Natural killer cell (primary cell): ENCODE measurements at regions not wholly inside any gene's neighbourhood (a gene's known extent, or its start where the extent isn't known, plus 50 kb on each side); places are given as distances from the start of the nearest gene placed in this dataset.

Experiments used
- ATAC-seq, 3 donors: fragments of 150-1000 bp in 2 of 3; fragments of 200-7000 bp in 1 of 3; cut with Tn5 transposase; 1 replicate in 1 of 3; 2 replicates in 2 of 3; pipeline ENCODE4 v1.10.0; 2021; ENCODE audit warnings: mild to moderate bottlenecking in 2 of 3, moderate library complexity in 2 of 3
- DNase-seq, 2 donors: peaks; one replicate each; pipeline versions ENCODE4 v3.0.0 to v3.0.0-alpha.2; 2013 to 2021; ENCODE audit warnings: mixed read lengths in 1 of 2
- H3K27ac ChIP-seq: one replicate; pipeline ENCODE4 v1.5.1; 2013; ENCODE audit warnings: mild to moderate bottlenecking, low read length
- H3K27me3 ChIP-seq: one replicate; pipeline ENCODE4 v1.6.1; 2013; ENCODE audit warnings: low read length; ENCODE audit not compliant: control insufficient read depth, insufficient read depth
- H3K36me3 ChIP-seq: one replicate; pipeline ENCODE4 v1.6.1; 2013; ENCODE audit warnings: low read length; ENCODE audit not compliant: control insufficient read depth, insufficient read depth
- H3K4me1 ChIP-seq: one replicate; pipeline ENCODE4 v1.6.1; 2013; ENCODE audit warnings: low read length; ENCODE audit not compliant: control insufficient read depth, insufficient read depth
- H3K4me3 ChIP-seq: one replicate; pipeline ENCODE4 v1.5.1; 2013; ENCODE audit warnings: low read length
- H3K9me3 ChIP-seq: one replicate; pipeline ENCODE4 v1.6.1; 2013; ENCODE audit warnings: low read length; ENCODE audit not compliant: control insufficient read depth, insufficient read depth
- H3K27ac Mint-ChIP-seq, 2 donors: one replicate each; pipeline ENCODE4 v1.8.0; 2022; ENCODE audit warnings: mild to moderate bottlenecking in 2 of 2, mixed read lengths in 2 of 2, moderate library complexity in 1 of 2
- H3K27me3 Mint-ChIP-seq, 2 donors: one replicate each; pipeline ENCODE4 v1.8.0; 2022; ENCODE audit warnings: low read depth in 2 of 2, mixed read lengths in 2 of 2
- H3K36me3 Mint-ChIP-seq: one replicate; pipeline ENCODE4 v1.8.0; 2022; ENCODE audit warnings: mixed read lengths
- H3K4me1 Mint-ChIP-seq, 2 donors: one replicate each; pipeline ENCODE4 v1.8.0; 2022; ENCODE audit warnings: mixed read lengths in 2 of 2
- H3K4me3 Mint-ChIP-seq: one replicate; pipeline ENCODE4 v1.8.0; 2022; ENCODE audit warnings: mild to moderate bottlenecking, moderate library complexity, mixed read lengths
- H3K9me3 Mint-ChIP-seq, 2 donors: one replicate each; pipeline ENCODE4 v1.8.0; 2022; ENCODE audit warnings: mixed read lengths in 2 of 2
- WGBS: methylation state at CpG from one replicate; pipeline ENCODE4 v1.1.7; 2013; ENCODE audit warnings: missing lambda C conversion rate; ENCODE audit not compliant: insufficient coverage; 5-methylcytosine and 5-hydroxymethylcytosine counted together
- intact Hi-C: fragments of 100-400 bp; cut with micrococcal nuclease; formaldehyde crosslinking; loops from one replicate; pipeline ENCODE4 v1.14.2; 2022
- TF ChIP-seq, protein P1 (sequence below): fragments of 200-600 bp; IDR thresholded peaks from one replicate; pipeline ENCODE4 v1.8.0; 2022; ENCODE audit warnings: antibody characterized with exemption

DNA sequence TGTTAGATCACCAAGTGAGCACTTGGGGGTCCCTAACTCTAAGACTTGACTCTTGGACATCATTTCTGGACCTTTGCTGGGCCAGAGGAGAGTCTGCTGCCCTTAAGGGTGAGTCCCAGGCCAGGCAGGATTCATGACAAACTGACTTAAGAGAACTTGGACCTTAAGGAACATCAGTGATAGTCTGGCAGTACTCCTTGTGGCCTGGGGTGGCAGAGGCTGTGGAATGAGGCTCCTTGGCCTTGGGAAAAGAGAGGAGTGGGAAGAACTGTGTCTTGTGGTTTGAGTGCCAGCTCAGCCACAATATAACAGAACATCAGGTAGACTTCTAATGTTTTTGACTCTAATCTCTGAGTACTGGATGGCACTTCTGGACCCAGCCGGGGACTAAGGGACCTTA, 478.7 kb downstream of the MEI4 start:
- H3K36me3 ChIP-seq: no peaks in the 10 kb centered on the region
- Mint-ChIP-seq H3K4me3 (no peak overlapping the region), H3K4me1 (no peaks in the 10 kb centered on the region), H3K36me3 (peaks cover 8% of the 10 kb centered on the region), H3K27ac (no peak overlapping the region), H3K27me3 (no peaks in the 10 kb centered on the region), H3K9me3 (peaks cover 4 to 15% of the 10 kb centered on the region in 2 donors)
- 84% methylated on average over 1 of the region's 1 CpG for WGBS
- DNase-seq: no peak
- intact Hi-C loops: no loop called here
- H3K27ac ChIP-seq: no peak overlapping the region
- H3K9me3 ChIP-seq: peaks cover 26% of the 10 kb centered on the region
- ATAC-seq: no peak
- TF ChIP-seq, protein P1, sequence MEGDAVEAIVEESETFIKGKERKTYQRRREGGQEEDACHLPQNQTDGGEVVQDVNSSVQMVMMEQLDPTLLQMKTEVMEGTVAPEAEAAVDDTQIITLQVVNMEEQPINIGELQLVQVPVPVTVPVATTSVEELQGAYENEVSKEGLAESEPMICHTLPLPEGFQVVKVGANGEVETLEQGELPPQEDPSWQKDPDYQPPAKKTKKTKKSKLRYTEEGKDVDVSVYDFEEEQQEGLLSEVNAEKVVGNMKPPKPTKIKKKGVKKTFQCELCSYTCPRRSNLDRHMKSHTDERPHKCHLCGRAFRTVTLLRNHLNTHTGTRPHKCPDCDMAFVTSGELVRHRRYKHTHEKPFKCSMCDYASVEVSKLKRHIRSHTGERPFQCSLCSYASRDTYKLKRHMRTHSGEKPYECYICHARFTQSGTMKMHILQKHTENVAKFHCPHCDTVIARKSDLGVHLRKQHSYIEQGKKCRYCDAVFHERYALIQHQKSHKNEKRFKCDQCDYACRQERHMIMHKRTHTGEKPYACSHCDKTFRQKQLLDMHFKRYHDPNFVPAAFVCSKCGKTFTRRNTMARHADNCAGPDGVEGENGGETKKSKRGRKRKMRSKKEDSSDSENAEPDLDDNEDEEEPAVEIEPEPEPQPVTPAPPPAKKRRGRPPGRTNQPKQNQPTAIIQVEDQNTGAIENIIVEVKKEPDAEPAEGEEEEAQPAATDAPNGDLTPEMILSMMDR: no peak
- H3K4me1 ChIP-seq: no peaks in the 10 kb centered on the region
- H3K27me3 ChIP-seq: no peaks in the 10 kb centered on the region
- H3K4me3 ChIP-seq: no peak overlapping the region

DNA sequence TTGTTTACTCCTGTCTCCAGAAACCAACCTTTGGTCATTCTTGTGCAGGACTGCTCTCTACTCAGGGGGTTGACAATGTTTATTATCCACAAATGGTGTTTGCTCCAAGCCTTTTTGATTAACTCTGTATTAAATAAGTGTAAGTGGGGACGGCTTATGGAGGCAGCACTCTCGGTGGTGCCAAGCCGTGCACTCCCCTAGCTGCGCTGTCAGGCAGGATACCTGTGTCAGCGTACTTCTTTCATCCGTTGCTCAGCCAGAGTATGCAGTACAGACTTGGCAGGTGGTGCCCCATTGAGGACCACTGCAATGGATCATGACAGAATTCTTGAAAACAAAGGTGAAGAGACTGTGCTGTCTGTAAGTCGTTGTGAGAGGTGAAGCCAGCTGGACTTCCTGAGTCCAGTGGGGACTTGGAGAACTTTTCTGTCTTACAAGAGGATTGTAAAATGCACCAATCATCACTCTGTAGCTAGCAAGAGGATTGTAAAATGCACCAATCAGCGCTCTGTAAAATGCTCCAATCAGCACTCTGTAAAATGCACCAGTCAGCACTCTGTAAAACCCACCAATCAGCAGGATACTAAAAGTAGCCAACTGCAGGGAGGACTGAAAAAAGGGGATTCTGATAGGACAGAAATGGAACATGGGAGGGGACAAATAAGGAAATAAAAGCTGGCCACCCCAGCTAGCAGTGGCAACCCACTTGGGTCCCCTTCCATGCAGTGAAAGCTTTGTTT, 480.0 kb downstream of the MEI4 start:
- H3K9me3 ChIP-seq: peaks cover 26% of the 10 kb centered on the region
- no peaks in the 10 kb centered on the region for H3K36me3 ChIP-seq
- Mint-ChIP-seq H3K27ac (no peak overlapping the region), H3K4me3 (no peak overlapping the region), H3K4me1 (no peaks in the 10 kb centered on the region), H3K27me3 (no peaks in the 10 kb centered on the region), H3K36me3 (peaks cover 17% of the 10 kb centered on the region), H3K9me3 (peaks cover 5 to 23% of the 10 kb centered on the region in 2 donors)
- intact Hi-C loops: no loop called here
- no peak overlapping the region for H3K4me3 ChIP-seq
- DNase-seq (no peak), ATAC-seq (no peak)
- no peak overlapping the region for H3K27ac ChIP-seq
- no peaks in the 10 kb centered on the region for H3K4me1 ChIP-seq
- H3K27me3 ChIP-seq: no peaks in the 10 kb centered on the region
- 85% methylated on average over 8 of the region's 8 CpGs for WGBS
- TF ChIP-seq, protein P1: no peak

DNA sequence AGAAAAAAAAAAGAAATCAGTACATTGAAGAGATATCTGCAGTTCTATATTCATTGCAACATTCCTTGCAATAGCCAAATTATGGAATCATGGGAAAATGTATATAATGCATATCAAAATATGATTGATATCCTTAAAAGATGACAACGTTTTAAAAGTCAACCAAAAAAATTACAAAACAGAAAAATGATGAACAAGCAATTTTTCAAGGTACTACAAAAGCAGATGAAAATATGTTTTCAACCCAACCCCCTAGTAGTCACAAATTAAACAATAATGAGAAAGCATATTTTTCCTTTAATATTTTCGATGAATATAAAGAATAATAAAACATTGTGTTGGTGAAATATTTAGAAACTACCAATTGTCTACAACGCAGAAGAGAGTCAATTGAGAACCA, 497.6 kb downstream of the MEI4 start:
- TF ChIP-seq, protein P1: no peak
- no peak overlapping the region for H3K27ac Mint-ChIP-seq
- no peaks in the 10 kb centered on the region for H3K4me1 Mint-ChIP-seq
- Histone ChIP-seq H3K27ac (no peak overlapping the region), H3K27me3 (no peaks in the 10 kb centered on the region), H3K4me1 (no peaks in the 10 kb centered on the region), H3K9me3 (no peaks in the 10 kb centered on the region), H3K4me3 (no peak overlapping the region), H3K36me3 (no peaks in the 10 kb centered on the region)
- no peak overlapping the region for H3K4me3 Mint-ChIP-seq
- DNase-seq (no peak), ATAC-seq (no peak)
- no peaks in the 10 kb centered on the region for H3K27me3 Mint-ChIP-seq
- no CpG with 5 or more reads among the region's 3 CpGs for WGBS
- H3K9me3 Mint-ChIP-seq: peaks cover 4 to 18% of the 10 kb centered on the region in 2 donors
- no peaks in the 10 kb centered on the region for H3K36me3 Mint-ChIP-seq
- intact Hi-C loops: no loop called here

DNA sequence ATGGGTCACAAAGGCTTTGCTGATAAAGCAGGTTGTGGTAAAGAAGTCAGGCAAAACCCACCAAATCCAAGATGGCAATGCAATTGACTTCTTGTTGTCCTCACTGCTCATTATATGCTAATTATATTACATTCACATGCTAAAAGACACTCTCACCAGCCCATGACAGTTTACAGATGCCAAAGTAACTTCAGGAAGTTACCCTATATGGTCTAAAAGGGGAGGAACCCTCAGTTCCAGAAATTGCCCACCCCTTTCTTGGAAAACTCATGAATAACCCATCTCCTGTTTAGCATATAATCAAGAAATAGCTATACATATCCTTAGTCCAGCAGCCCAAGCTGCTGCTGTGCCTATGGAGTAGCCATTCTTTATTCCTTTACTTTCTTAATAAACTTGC, 501.1 kb downstream of the MEI4 start:
- DNase-seq (no peak), ATAC-seq (no peak)
- H3K4me1 ChIP-seq: no peaks in the 10 kb centered on the region
- intact Hi-C loops: no loop called here
- Mint-ChIP-seq H3K36me3 (peaks cover 7% of the 10 kb centered on the region), H3K9me3 (peaks cover 10 to 25% of the 10 kb centered on the region in 2 donors), H3K4me3 (no peak overlapping the region), H3K27me3 (no peaks in the 10 kb centered on the region), H3K27ac (no peak overlapping the region), H3K4me1 (no peaks in the 10 kb centered on the region)
- H3K27me3 ChIP-seq: no peaks in the 10 kb centered on the region
- no peaks in the 10 kb centered on the region for H3K9me3 ChIP-seq
- H3K36me3 ChIP-seq: no peaks in the 10 kb centered on the region
- H3K4me3 ChIP-seq: no peak overlapping the region
- no peak overlapping the region for H3K27ac ChIP-seq
- TF ChIP-seq, protein P1: no peak
